HepG2 (cell line): ENCODE measurements at regions not wholly inside any gene's neighbourhood (a gene's known extent, or its start where the extent isn't known, plus 50 kb on each side); places are given as distances from the start of the nearest gene placed in this dataset.

Source experiments
- ATAC-seq: fragments of 200-7000 bp; cut with Tn5 transposase; 3 replicates; pipeline ENCODE4 v1.9.1; 2020; ENCODE audit warnings: mild to moderate bottlenecking, moderate library complexity
- BruUV-seq: library from RNA; stranded (reverse); fragments of 400-500 nt; replicated peaks from 2 replicates; lab custom pipeline; 2021; lab: Mats Ljungman, UMichigan
- CTCF ChIA-PET: fragments of 300-600 bp; formaldehyde crosslinking; extraction: SDS; loops from one replicate; lab custom pipeline; 2021; ENCODE audit warnings: low total read pairs, inconsistent platforms, low intra/inter-chr PET ratio; lab: Yijun Ruan, JAX
- POLR2A ChIA-PET: fragments of 350-600 bp; sonication (Branson Sonifier 250); formaldehyde crosslinking; loops from one replicate; lab custom pipeline; 2020; ENCODE audit warnings: antibody characterized with exemption, inconsistent platforms; lab: Yijun Ruan, JAX
- DNase-seq: peaks from one replicate; pipeline ENCODE4 v3.0.0-alpha.2; 2015; ENCODE audit warnings: low spot score
- FAIRE-seq: peaks from 3 replicates; lab custom pipeline; 2011; peaks lifted over from hg19 to GRCh38; lab: Jason Lieb, UNC
- H2AFZ ChIP-seq: one replicate; pipeline ENCODE4 v1.6.1; 2011; ENCODE audit warnings: low read length, inconsistent platforms
- H3K27ac ChIP-seq: fragments of 300-600 bp; 3 replicates; pipeline ENCODE4 v1.8.0; 2011; ENCODE audit warnings: mixed run types, mild to moderate bottlenecking, mixed read lengths, low read length, inconsistent platforms; ENCODE audit not compliant: insufficient read depth; ENCODE audit errors: extremely low read length
- H3K27me3 ChIP-seq, 2 experiments: fragments of 200-600 bp in 1 of 2; 2 replicates in 1 of 2; 3 replicates in 1 of 2; pipeline versions ENCODE4 v1.6.0 to v1.8.0; 2011; ENCODE audit warnings: low read length in 2 of 2, mild to moderate bottlenecking in 2 of 2, moderate library complexity in 2 of 2, inconsistent platforms in 1 of 2; ENCODE audit not compliant: insufficient read depth in 2 of 2, control insufficient read depth in 1 of 2
- H3K36me3 ChIP-seq, 2 experiments: fragments of 200-600 bp in 1 of 2; replicated peaks in 1 of 2; 2 replicates in 1 of 2; 3 replicates in 1 of 2; pipeline versions ENCODE4 v1.5.1 to v1.8.0; 2011; ENCODE audit warnings: low read length in 2 of 2, inconsistent platforms in 1 of 2; ENCODE audit not compliant: insufficient read depth in 2 of 2, control insufficient read depth in 1 of 2
- H3K4me1 ChIP-seq: 2 replicates; pipeline ENCODE4 v1.5.1; 2012; ENCODE audit warnings: low read length, inconsistent platforms; ENCODE audit not compliant: insufficient read depth
- H3K4me2 ChIP-seq: 2 replicates; pipeline ENCODE4 v1.6.0; 2011; ENCODE audit warnings: low read depth, low read length, inconsistent platforms
- H3K4me3 ChIP-seq, 3 experiments: fragments of 200-600 bp in 1 of 3; sonication (generic), shearing (Covaris generic) in 1 of 3; replicated peaks in 1 of 3; 2 replicates each; pipeline ENCODE4 v1.5.1; 2011 to 2016; ENCODE audit warnings: low read length in 3 of 3, inconsistent platforms in 2 of 3, low read depth in 2 of 3, mild to moderate bottlenecking in 2 of 3, control low read depth in 1 of 3, mixed read lengths in 1 of 3; ENCODE audit not compliant: insufficient read depth in 1 of 3
- H3K79me2 ChIP-seq: one replicate; pipeline ENCODE4 v1.6.1; 2011; ENCODE audit warnings: low read length, inconsistent platforms; ENCODE audit not compliant: insufficient read depth
- H3K9ac ChIP-seq: 2 replicates; pipeline ENCODE4 v1.6.0; 2011; ENCODE audit warnings: mild to moderate bottlenecking, low read depth, low read length, inconsistent platforms; ENCODE audit not compliant: insufficient read depth
- H3K9me3 ChIP-seq: 2 replicates; pipeline ENCODE4 v1.5.1; 2012; ENCODE audit warnings: mild to moderate bottlenecking, low read length
- H4K20me1 ChIP-seq: 2 replicates; pipeline ENCODE4 v1.6.0; 2011; ENCODE audit warnings: inconsistent platforms, mild to moderate bottlenecking, low read length, moderate library complexity; ENCODE audit not compliant: insufficient read depth
- CEBPB ChIP-seq: IDR thresholded peaks from 2 replicates; pipeline ENCODE4 v1.6.1; 2011; ENCODE audit warnings: low read depth, low read length, improper control_type of control experiment, borderline replicate concordance
- FIP1L1 ChIP-seq: fragments of 200-400 bp; formaldehyde crosslinking; IDR thresholded peaks from 2 replicates; pipeline ENCODE4 v1.6.1; 2018; ENCODE audit warnings: low read depth, mild to moderate bottlenecking, low read length, moderate library complexity, borderline replicate concordance; ENCODE audit not compliant: insufficient read depth
- KLF16 ChIP-seq, 2 experiments: sonication (generic) in 1 of 2; formaldehyde crosslinking in 1 of 2; IDR thresholded peaks; 2 replicates each; pipeline versions ENCODE4 v1.6.1 to v1.8.0; 2016 to 2023; ENCODE audit warnings: missing genetic modification reagents in 2 of 2, missing compliant biosample characterization in 1 of 2
- POLR2AphosphoS2 ChIP-seq: IDR thresholded peaks from 2 replicates; pipeline ENCODE4 v1.6.1; 2011; ENCODE audit warnings: low read depth, low read length, improper control_type of control experiment
- SATB2 ChIP-seq: sonication (generic); formaldehyde crosslinking; IDR thresholded peaks from 2 replicates; pipeline ENCODE4 v1.5.0; 2020; ENCODE audit warnings: missing genetic modification reagents
- ZKSCAN5 ChIP-seq: sonication (generic); formaldehyde crosslinking; IDR thresholded peaks from 2 replicates; pipeline ENCODE4 v1.5.1; 2020; ENCODE audit warnings: mild to moderate bottlenecking, missing genetic modification reagents
- ZNF660 ChIP-seq: sonication (generic); formaldehyde crosslinking; IDR thresholded peaks from 2 replicates; pipeline ENCODE4 v1.5.1; 2020; ENCODE audit warnings: mild to moderate bottlenecking, low read depth, missing genetic modification reagents, borderline replicate concordance
- WGBS: methylation state at CpG from one replicate; pipeline ENCODE4 v1.1.6; 2017; ENCODE audit warnings: low lambda C conversion rate; 5-methylcytosine and 5-hydroxymethylcytosine counted together
- in situ Hi-C: cut with HindIII; loops from 2 replicates; pipeline ENCODE4 v1.10.0; 2017; ENCODE audit warnings: low pct_unique_long_range_greater_than_20kb; ENCODE audit not compliant: extremely low pct_ligation_motif_present
- intact Hi-C: fragments of 100-400 bp; cut with micrococcal nuclease; formaldehyde crosslinking; loops from one replicate; pipeline ENCODE4 v1.10.0; 2022; ENCODE audit not compliant: unreplicated experiment

GRCh38 chr14:25909045-25909747 lies 688.6 kb downstream of the NOVA1 start:
- CTCF ChIA-PET: no interaction called here
- DNase-seq (peak; percentile 9), FAIRE-seq (no peak), ATAC-seq (no peak)
- no TSS peak for BruUV-seq
- H2AFZ ChIP-seq: no peak overlapping the region
- in situ Hi-C loops: no loop called here
- intact Hi-C loops: no loop called here
- H3K4me1 ChIP-seq: no peaks in the 10 kb centered on the region
- TF ChIP-seq CEBPB: peak; percentile 88; the same call in 1 of the 2 replicates
- no peak for TF ChIP-seq FIP1L1
- no peak for TF ChIP-seq ZKSCAN5
- H3K4me3 ChIP-seq: no peak overlapping the region
- no peaks in the 10 kb centered on the region for H3K36me3 ChIP-seq
- no peaks in the 10 kb centered on the region for H3K79me2 ChIP-seq
- WGBS: 5% methylated on average over 11 of the region's 11 CpGs
- peaks cover 100% of the 10 kb centered on the region for H3K9me3 ChIP-seq
- no peak overlapping the region for H3K27ac ChIP-seq
- no peak overlapping the region for H3K9ac ChIP-seq
- POLR2A ChIA-PET: no interaction called here
- no peaks in the 10 kb centered on the region for H4K20me1 ChIP-seq
- H3K4me2 ChIP-seq: no peak overlapping the region
- H3K27me3 ChIP-seq: no peaks in the 10 kb centered on the region

- POLR2A ChIA-PET: no interaction called here
Observed at GRCh38 chr14:25908277-25909044, 689.4 kb downstream of the NOVA1 start.

More at GRCh38 chr14:25908277-25909044, 689.4 kb downstream of the NOVA1 start:
- intact Hi-C loops: no loop called here
- Histone ChIP-seq H3K4me3 (no peak overlapping the region), H3K9me3 (peaks cover 96% of the 10 kb centered on the region), H2AFZ (no peak overlapping the region), H3K4me1 (no peaks in the 10 kb centered on the region), H3K27ac (no peak overlapping the region), H3K4me2 (no peak overlapping the region), H3K27me3 (no peaks in the 10 kb centered on the region), H3K79me2 (no peaks in the 10 kb centered on the region), H3K36me3 (no peaks in the 10 kb centered on the region), H4K20me1 (no peaks in the 10 kb centered on the region), H3K9ac (no peak overlapping the region)
- TF ChIP-seq KLF16 (CRISPR knock-in tag; IDR thresholded peaks at IDR 0.05): no peak
- TF ChIP-seq POLR2AphosphoS2: no peak
- no peak for TF ChIP-seq SATB2 (CRISPR knock-in tag)
- TF ChIP-seq ZNF660 (CRISPR knock-in tag): no peak
- in situ Hi-C loops: no loop called here
- ATAC-seq (no peak), DNase-seq (no peak), FAIRE-seq (no peak)
- WGBS: 3% methylated on average over 3 of the region's 3 CpGs
- no TSS peak for BruUV-seq
- CTCF ChIA-PET: no interaction called here
